ENCODE measurements at regions not wholly inside any gene's neighbourhood (a gene's known extent, or its start where the extent isn't known, plus 50 kb on each side); places are given as distances from the start of the nearest gene placed in this dataset.

GRCh38 chr5:155556700-155557099 lies 543.1 kb downstream of the KIF4B start:
- no peak for TF ChIP-seq CTCF (conservative IDR thresholded peaks at IDR 0.05)
- TF ChIP-seq EZH2 (IDR thresholded peaks at IDR 0.05; ENCODE audit: low read depth), result no peak

Measured in PC-9 (cell line).